DOHH2 (cell line): ENCODE measurements at regions not wholly inside any gene's neighbourhood (a gene's known extent, or its start where the extent isn't known, plus 50 kb on each side); places are given as distances from the start of the nearest gene placed in this dataset.

ENCODE experiments used
- H3F3A ChIP-seq: fragments of 200-600 bp; sonication (generic), shearing (Covaris generic); 2 replicates; pipeline ENCODE4 v1.6.0; 2016; ENCODE audit warnings: antibody characterized with exemption, mild to moderate bottlenecking; ENCODE audit not compliant: control insufficient read depth, insufficient read depth
- H3K27ac ChIP-seq: fragments of 200-600 bp; sonication (generic); 2 replicates; pipeline ENCODE4 v1.5.1; 2014; ENCODE audit warnings: low read depth, mild to moderate bottlenecking, low read length, moderate library complexity
- H3K27me3 ChIP-seq: fragments of 200-600 bp; sonication (generic); 2 replicates; pipeline ENCODE4 v1.6.1; 2014; ENCODE audit warnings: mild to moderate bottlenecking, low read length, mixed read lengths; ENCODE audit not compliant: control insufficient read depth
- H3K36me3 ChIP-seq: fragments of 200-600 bp; sonication (generic); 2 replicates; pipeline ENCODE4 v1.6.1; 2014; ENCODE audit warnings: mild to moderate bottlenecking, low read length, moderate library complexity, mixed read lengths; ENCODE audit not compliant: control insufficient read depth
- H3K4me1 ChIP-seq: fragments of 200-600 bp; sonication (generic); 2 replicates; pipeline ENCODE4 v1.6.1; 2014; ENCODE audit warnings: mild to moderate bottlenecking, low read length, mixed read lengths; ENCODE audit not compliant: control insufficient read depth
- H3K4me2 ChIP-seq: fragments of 200-600 bp; sonication (generic); 2 replicates; pipeline ENCODE4 v1.6.0; 2014; ENCODE audit warnings: mild to moderate bottlenecking, low read length, moderate library complexity
- H3K4me3 ChIP-seq: fragments of 200-600 bp; sonication (generic); 2 replicates; pipeline ENCODE4 v1.5.1; 2014; ENCODE audit warnings: mild to moderate bottlenecking, low read length, mixed read lengths
- H3K79me2 ChIP-seq: fragments of 200-600 bp; sonication (generic); 2 replicates; pipeline ENCODE4 v1.6.1; 2014; ENCODE audit warnings: mild to moderate bottlenecking, low read length, mixed read lengths; ENCODE audit not compliant: control insufficient read depth
- H3K9me2 ChIP-seq: fragments of 200-600 bp; sonication (generic); replicated peaks from 2 replicates; pipeline ENCODE4 v1.6.1; 2014; ENCODE audit warnings: mild to moderate bottlenecking, low read length, mixed read lengths; ENCODE audit not compliant: control insufficient read depth
- H3K9me3 ChIP-seq: fragments of 200-600 bp; sonication (generic); 2 replicates; pipeline ENCODE4 v1.6.1; 2014; ENCODE audit warnings: antibody characterized with exemption, low read length, mixed read lengths; ENCODE audit not compliant: control insufficient read depth, insufficient read depth
- H4K20me1 ChIP-seq: fragments of 200-600 bp; sonication (generic); 2 replicates; pipeline ENCODE4 v1.6.0; 2014; ENCODE audit warnings: low read depth, mild to moderate bottlenecking, antibody characterized with exemption, low read length, moderate library complexity; ENCODE audit not compliant: control insufficient read depth, insufficient read depth
- CTCF ChIP-seq: fragments of 200-600 bp; sonication (generic); IDR thresholded peaks from one replicate; pipeline ENCODE4 v1.5.1; 2014; ENCODE audit warnings: antibody characterized with exemption, mild to moderate bottlenecking, low read depth, low read length; ENCODE audit not compliant: poor library complexity, severe bottlenecking
- EZH2phosphoT487 ChIP-seq: fragments of 200-600 bp; sonication (generic); IDR thresholded peaks from 2 replicates; pipeline ENCODE4 v1.6.1; 2017; ENCODE audit warnings: borderline replicate concordance, mild to moderate bottlenecking, antibody characterized with exemption, low read length, moderate library complexity, mixed read lengths

DNA sequence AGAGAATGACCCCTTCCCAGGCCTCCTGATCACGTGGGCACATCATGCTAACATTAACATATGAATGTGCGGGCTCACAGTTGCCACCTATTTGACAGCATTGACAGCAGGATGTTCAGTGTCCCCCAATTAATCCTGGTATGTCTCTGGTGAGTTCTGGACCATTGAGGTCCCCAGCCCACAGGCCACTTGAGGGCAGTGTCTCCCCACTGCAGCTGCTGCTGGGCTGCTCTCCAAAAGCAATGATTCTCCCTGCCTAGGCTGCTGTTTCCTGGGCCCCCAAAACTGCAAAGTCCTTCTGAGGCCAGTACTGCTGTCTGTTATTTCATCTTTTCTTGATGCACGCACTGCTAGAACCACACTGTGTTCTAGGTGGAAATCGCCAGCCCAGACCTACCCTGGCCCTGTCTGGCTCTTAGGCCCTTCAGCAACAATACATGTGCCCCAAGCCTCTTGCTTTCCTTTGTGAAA lies 52.7 kb upstream of the MAPK4 start:
- Histone ChIP-seq H3K9me3 (no peaks in the 10 kb centered on the region), H3K4me3 (no peak overlapping the region), H3K4me2 (no peak overlapping the region), H4K20me1 (no peaks in the 10 kb centered on the region), H3K36me3 (no peaks in the 10 kb centered on the region), H3K9me2 (no peaks in the 10 kb centered on the region), H3K79me2 (no peaks in the 10 kb centered on the region), H3K27ac (no peak overlapping the region), H3K4me1 (no peaks in the 10 kb centered on the region), H3K27me3 (no peaks in the 10 kb centered on the region), H3F3A (no peaks in the 10 kb centered on the region)
- TF ChIP-seq CTCF (peak; percentile 36), EZH2phosphoT487 (no peak)

DNA sequence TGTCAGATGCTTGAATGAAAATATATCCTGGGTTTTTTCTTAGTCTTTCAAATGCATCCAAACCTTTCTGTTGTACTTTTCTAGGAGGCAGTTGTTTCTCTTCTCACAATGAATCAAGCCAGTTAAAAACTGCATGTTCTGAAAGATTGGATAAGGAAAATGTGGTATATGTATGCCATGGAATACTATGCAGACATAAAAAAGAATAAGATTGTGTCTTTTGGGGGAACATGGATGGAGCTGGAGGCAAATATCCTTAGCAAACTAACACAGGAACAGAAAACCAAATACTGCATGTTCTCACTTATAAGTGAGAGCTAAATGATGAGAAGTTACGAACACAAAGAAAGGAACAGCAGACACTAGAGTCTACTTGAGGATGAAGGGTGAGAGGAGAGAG lies 51.7 kb upstream of the MAPK4 start:
- no peak overlapping the region for H3K4me3 ChIP-seq
- no peaks in the 10 kb centered on the region for H3K79me2 ChIP-seq
- H3F3A ChIP-seq, result no peaks in the 10 kb centered on the region
- H3K9me3 ChIP-seq, result no peaks in the 10 kb centered on the region
- no peaks in the 10 kb centered on the region for H3K27me3 ChIP-seq
- no peaks in the 10 kb centered on the region for H3K9me2 ChIP-seq
- no peak overlapping the region for H3K27ac ChIP-seq
- H3K36me3 ChIP-seq, result no peaks in the 10 kb centered on the region
- no peaks in the 10 kb centered on the region for H4K20me1 ChIP-seq
- H3K4me2 ChIP-seq, result no peak overlapping the region
- TF ChIP-seq EZH2phosphoT487 (no peak), CTCF (no peak)
- no peaks in the 10 kb centered on the region for H3K4me1 ChIP-seq

DNA sequence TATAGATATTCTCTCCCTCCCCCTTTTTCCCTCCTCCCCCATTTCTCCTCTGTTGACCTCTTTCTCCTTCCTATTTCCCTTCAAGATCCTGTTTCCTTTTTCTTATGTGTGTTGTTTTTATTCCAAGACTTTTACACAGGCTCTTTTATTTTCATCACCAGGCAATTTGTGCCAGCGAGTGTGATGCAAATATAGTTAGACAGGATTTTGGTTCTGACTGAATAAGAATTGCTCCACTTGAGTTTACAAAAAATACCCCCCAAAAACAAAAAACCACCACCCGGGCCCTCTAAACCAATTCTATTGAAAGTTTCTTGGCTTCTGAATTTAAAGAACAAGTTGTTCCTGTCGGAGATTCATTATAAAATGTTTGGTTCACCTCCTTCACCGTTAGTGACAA lies 50.9 kb upstream of the MAPK4 start:
- no peaks in the 10 kb centered on the region for H3F3A ChIP-seq
- H3K27me3 ChIP-seq, result no peaks in the 10 kb centered on the region
- H3K4me2 ChIP-seq, result no peak overlapping the region
- H3K79me2 ChIP-seq, result no peaks in the 10 kb centered on the region
- H3K9me2 ChIP-seq, result no peaks in the 10 kb centered on the region
- no peaks in the 10 kb centered on the region for H3K9me3 ChIP-seq
- no peaks in the 10 kb centered on the region for H4K20me1 ChIP-seq
- H3K36me3 ChIP-seq, result no peaks in the 10 kb centered on the region
- no peak overlapping the region for H3K27ac ChIP-seq
- no peak overlapping the region for H3K4me3 ChIP-seq
- H3K4me1 ChIP-seq, result no peaks in the 10 kb centered on the region
- TF ChIP-seq EZH2phosphoT487, result no peak
- TF ChIP-seq CTCF, result no peak
